Stimulated activated CD4-positive, alpha-beta T cell treated with anti-CD3 and anti-CD28 coated beads, TNF-alpha, amount 100 ng/mL, for 24 hours (primary cell): ENCODE measurements at regions not wholly inside any gene's neighbourhood (a gene's known extent, or its start where the extent isn't known, plus 50 kb on each side); places are given as distances from the start of the nearest gene placed in this dataset.
"Not testable (repeated sequence)": the region's sequence is repeated elsewhere in the genome, so short reads cannot be mapped to it uniquely, and the experiment has no call there.

ENCODE experiments used
- DNase-seq, 3 experiments: peaks; one replicate each; pipeline ENCODE4 v3.0.0-alpha.2; 2020; ENCODE audit warnings: low read depth in 3 of 3

GRCh38 chr16:61182391-61182790 lies 853.8 kb downstream of the CDH8 start:
- no peak for DNase-seq

GRCh38 chr16:61181982-61182381 lies 854.3 kb downstream of the CDH8 start:
- no peak for DNase-seq

GRCh38 chr16:61179561-61179960 lies 856.7 kb downstream of the CDH8 start:
- no peak for DNase-seq

GRCh38 chr16:61165797-61166196 lies 870.4 kb downstream of the CDH8 start:
- no peak for DNase-seq

- DNase-seq, result no peak
These were observed 885.9 kb downstream of the CDH8 start for GRCh38 chr16:61150351-61150750.

GRCh38 chr16:61149709-61150108 lies 886.5 kb downstream of the CDH8 start:
- no peak for DNase-seq

- no peak for DNase-seq
These were observed 887.3 kb downstream of the CDH8 start for GRCh38 chr16:61148930-61149329.

GRCh38 chr16:61146429-61146828 lies 889.8 kb downstream of the CDH8 start:
- DNase-seq, result no peak

- no peak for DNase-seq
These were observed 904.8 kb downstream of the CDH8 start for GRCh38 chr16:61131447-61131846.

GRCh38 chr16:61128545-61129323 lies 907.5 kb downstream of the CDH8 start:
- DNase-seq, result no peak

GRCh38 chr16:61105544-61105943 lies 930.7 kb downstream of the CDH8 start:
- DNase-seq, result no peak

GRCh38 chr16:61098505-61098904 lies 937.7 kb downstream of the CDH8 start:
- no peak for DNase-seq

- DNase-seq, result not testable (repeated sequence)
These were observed 944.9 kb downstream of the CDH8 start for GRCh38 chr16:61091300-61091699.

GRCh38 chr16:61083711-61084110 lies 952.5 kb downstream of the CDH8 start:
- DNase-seq, result no peak

- DNase-seq, result no peak
These were observed 961.9 kb downstream of the CDH8 start for GRCh38 chr16:61074324-61074723.

GRCh38 chr16:61057635-61058034 lies 978.6 kb downstream of the CDH8 start:
- DNase-seq, result no peak

- DNase-seq, result no peak
These were observed 985.7 kb downstream of the CDH8 start for GRCh38 chr16:61050547-61050946.

- no peak for DNase-seq
These were observed 990.3 kb downstream of the CDH8 start for GRCh38 chr16:61045931-61046330.

GRCh38 chr16:61042737-61043136 lies 993.5 kb downstream of the CDH8 start:
- no peak for DNase-seq

GRCh38 chr16:61030616-61031015 lies 1005.6 kb downstream of the CDH8 start:
- no peak for DNase-seq

- DNase-seq, result no peak
These were observed 1011.9 kb downstream of the CDH8 start for GRCh38 chr16:61024180-61024900.

- DNase-seq, result no peak
These were observed 1021.4 kb downstream of the CDH8 start for GRCh38 chr16:61014869-61015268.

GRCh38 chr16:61007694-61008093 lies 1028.5 kb downstream of the CDH8 start:
- DNase-seq, result no peak
